MCF 10A (cell line): ENCODE measurements at regions not wholly inside any gene's neighbourhood (a gene's known extent, or its start where the extent isn't known, plus 50 kb on each side); places are given as distances from the start of the nearest gene placed in this dataset.
A peak's percentile ranks its signal among the peaks of the same experiment; 100 is the strongest.

Experiments used
- BruUV-seq: library from RNA; stranded (reverse); fragments of 400-500 nt; replicated peaks from 2 replicates; lab custom pipeline; 2021; lab: Mats Ljungman, UMichigan
- CTCF ChIA-PET: fragments of 300-600 bp; sonication (Branson Sonifier 250); formaldehyde crosslinking; extraction: SDS; loops from one replicate; lab custom pipeline; 2021; ENCODE audit warnings: antibody characterized with exemption, inconsistent platforms; lab: Yijun Ruan, JAX
- POLR2A ChIA-PET: fragments of 300-600, 350-650 bp; sonication (Branson Sonifier 250); formaldehyde crosslinking; extraction: SDS; loops from one replicate; lab custom pipeline; 2020; ENCODE audit warnings: antibody characterized with exemption, inconsistent platforms; lab: Yijun Ruan, JAX
- DNase-seq: peaks from one replicate; pipeline ENCODE4 v3.0.0-alpha.2; 2018; ENCODE audit not compliant: unreplicated experiment
- H3K27ac Mint-ChIP-seq: one replicate; pipeline ENCODE4 v1.8.0; 2022; ENCODE audit warnings: mild to moderate bottlenecking, low read depth, mixed read lengths; ENCODE audit not compliant: unreplicated experiment
- H3K27me3 Mint-ChIP-seq: one replicate; pipeline ENCODE4 v1.8.0; 2022; ENCODE audit warnings: mixed read lengths; ENCODE audit not compliant: insufficient read depth, unreplicated experiment
- H3K36me3 Mint-ChIP-seq: one replicate; pipeline ENCODE4 v1.8.0; 2022; ENCODE audit warnings: mild to moderate bottlenecking, moderate library complexity, mixed read lengths; ENCODE audit not compliant: insufficient read depth, unreplicated experiment
- H3K4me1 Mint-ChIP-seq: one replicate; pipeline ENCODE4 v1.8.0; 2022; ENCODE audit warnings: mixed read lengths; ENCODE audit not compliant: insufficient read depth, unreplicated experiment
- H3K4me3 Mint-ChIP-seq: one replicate; pipeline ENCODE4 v1.8.0; 2022; ENCODE audit warnings: mild to moderate bottlenecking, moderate library complexity, mixed read lengths; ENCODE audit not compliant: unreplicated experiment
- H3K9me3 Mint-ChIP-seq: one replicate; pipeline ENCODE4 v1.8.0; 2022; ENCODE audit warnings: mixed read lengths; ENCODE audit not compliant: unreplicated experiment
- intact Hi-C: fragments of 100-400 bp; cut with micrococcal nuclease; formaldehyde crosslinking; loops from 2 replicates; pipeline ENCODE4 v1.14.1; 2022
- TF ChIP-seq, protein P1 (sequence below): fragments of 200-600 bp; IDR thresholded peaks from one replicate; pipeline ENCODE4 v1.8.0; 2022; ENCODE audit warnings: antibody characterized with exemption, mild to moderate bottlenecking; ENCODE audit not compliant: unreplicated experiment

DNA sequence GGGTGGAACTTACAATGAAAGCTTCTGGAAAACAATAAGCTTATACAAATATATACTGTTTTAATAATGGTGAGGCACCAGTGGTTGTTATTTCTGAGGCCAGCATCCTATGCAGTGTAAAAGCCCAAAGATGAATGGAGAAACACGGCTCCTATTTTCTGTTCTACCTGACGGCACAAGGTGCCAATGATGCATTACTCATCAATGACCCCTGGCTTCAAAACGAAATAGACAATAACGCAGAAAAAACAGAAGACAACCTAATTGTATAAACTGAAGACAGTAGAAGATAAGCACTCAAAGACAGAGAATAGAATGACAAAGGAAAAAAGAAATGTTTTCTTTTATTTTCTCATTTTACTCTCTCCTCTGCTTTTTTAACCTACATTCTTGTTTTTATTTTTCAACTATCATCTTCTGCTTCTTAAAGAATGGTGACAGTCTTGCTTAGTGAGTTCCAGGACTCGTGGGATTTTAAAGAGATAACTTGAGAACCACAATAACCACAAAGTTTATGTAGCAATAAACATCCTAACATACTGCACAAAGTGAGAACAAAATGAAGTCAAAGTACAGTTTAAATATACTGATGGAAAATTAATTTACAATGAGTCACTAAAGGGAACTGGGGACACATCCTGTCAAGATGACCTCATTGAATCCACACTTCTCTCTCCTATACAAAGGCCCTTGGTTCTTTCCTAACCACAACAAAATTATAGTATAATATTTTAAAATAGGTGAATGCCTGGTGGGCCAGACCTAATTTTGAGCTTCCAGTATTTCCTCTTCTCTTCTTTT, 169.8 kb downstream of the BTC start:
- TF ChIP-seq, protein P1, sequence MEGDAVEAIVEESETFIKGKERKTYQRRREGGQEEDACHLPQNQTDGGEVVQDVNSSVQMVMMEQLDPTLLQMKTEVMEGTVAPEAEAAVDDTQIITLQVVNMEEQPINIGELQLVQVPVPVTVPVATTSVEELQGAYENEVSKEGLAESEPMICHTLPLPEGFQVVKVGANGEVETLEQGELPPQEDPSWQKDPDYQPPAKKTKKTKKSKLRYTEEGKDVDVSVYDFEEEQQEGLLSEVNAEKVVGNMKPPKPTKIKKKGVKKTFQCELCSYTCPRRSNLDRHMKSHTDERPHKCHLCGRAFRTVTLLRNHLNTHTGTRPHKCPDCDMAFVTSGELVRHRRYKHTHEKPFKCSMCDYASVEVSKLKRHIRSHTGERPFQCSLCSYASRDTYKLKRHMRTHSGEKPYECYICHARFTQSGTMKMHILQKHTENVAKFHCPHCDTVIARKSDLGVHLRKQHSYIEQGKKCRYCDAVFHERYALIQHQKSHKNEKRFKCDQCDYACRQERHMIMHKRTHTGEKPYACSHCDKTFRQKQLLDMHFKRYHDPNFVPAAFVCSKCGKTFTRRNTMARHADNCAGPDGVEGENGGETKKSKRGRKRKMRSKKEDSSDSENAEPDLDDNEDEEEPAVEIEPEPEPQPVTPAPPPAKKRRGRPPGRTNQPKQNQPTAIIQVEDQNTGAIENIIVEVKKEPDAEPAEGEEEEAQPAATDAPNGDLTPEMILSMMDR, result no peak
- Mint-ChIP-seq H3K36me3 (no peaks in the 10 kb centered on the region), H3K9me3 (no peaks in the 10 kb centered on the region), H3K27ac (peak overlapping the region; percentile 64), H3K4me3 (no peak overlapping the region), H3K4me1 (peaks cover 45% of the 10 kb centered on the region), H3K27me3 (no peaks in the 10 kb centered on the region)
- ChIA-PET CTCF (interaction anchor here (0.6 to 5.6 kb wide), 18 partner anchors 12 to 254 kb away, joined by 3 to 49 read pairs (median 6); no protein-coding TSS in a partner anchor), POLR2A (interaction anchor here (0.9 to 1.8 kb wide), 16 partner anchors 9 to 307 kb away, joined by 3 to 6 read pairs (median 3); no protein-coding TSS in a partner anchor)
- intact Hi-C loops, result loop anchor here (1.0 to 2.0 kb wide), 2 partner anchors 36 to 47 kb away; no protein-coding TSS in a partner anchor
- TSS peak; percentile 90 for BruUV-seq
- DNase-seq, result peak; percentile 81

DNA sequence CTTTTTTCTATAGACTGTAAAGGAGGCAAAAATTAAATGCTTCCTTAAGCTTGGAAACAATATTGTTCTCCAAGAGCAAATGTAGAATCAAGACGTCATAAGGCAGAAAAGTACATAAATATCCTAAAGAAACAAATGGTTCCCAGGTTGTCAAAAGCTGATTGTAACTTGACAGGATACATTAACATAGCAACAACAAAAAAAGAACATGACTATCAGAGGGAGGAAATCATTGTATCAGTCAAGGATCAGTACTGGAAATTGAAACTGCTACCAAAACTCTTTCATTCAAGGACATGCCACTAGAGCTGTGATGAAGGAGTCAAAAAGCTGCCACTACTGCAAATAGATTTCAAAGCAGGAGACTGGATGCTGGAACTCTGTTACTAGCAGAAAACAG, 168.3 kb downstream of the BTC start:
- H3K27me3 Mint-ChIP-seq, result no peaks in the 10 kb centered on the region
- H3K27ac Mint-ChIP-seq, result no peak overlapping the region
- DNase-seq, result no peak
- POLR2A ChIA-PET, result interaction anchor here (0.6 to 1.7 kb wide), 11 partner anchors 12 to 308 kb away, joined by 3 to 6 read pairs (median 4); no protein-coding TSS in a partner anchor
- peaks cover 42% of the 10 kb centered on the region for H3K4me1 Mint-ChIP-seq
- TF ChIP-seq, protein P1, result no peak
- H3K36me3 Mint-ChIP-seq, result no peaks in the 10 kb centered on the region
- BruUV-seq, result no TSS peak
- intact Hi-C loops, result loop anchor here (2.0 kb wide), 1 partner anchor 35 kb away; no protein-coding TSS in a partner anchor
- H3K9me3 Mint-ChIP-seq, result no peaks in the 10 kb centered on the region
- CTCF ChIA-PET, result interaction anchor here (0.6 to 5.6 kb wide), 9 partner anchors 38 to 375 kb away, joined by 3 to 49 read pairs (median 4); no protein-coding TSS in a partner anchor
- H3K4me3 Mint-ChIP-seq, result no peak overlapping the region

- CTCF ChIA-PET, result interaction anchor here (1.3 to 1.6 kb wide), 2 partner anchors 44 to 307 kb away, joined by 3 read pairs; no protein-coding TSS in a partner anchor
- Mint-ChIP-seq H3K27ac (no peak overlapping the region), H3K36me3 (no peaks in the 10 kb centered on the region), H3K4me3 (no peak overlapping the region), H3K27me3 (no peaks in the 10 kb centered on the region), H3K9me3 (no peaks in the 10 kb centered on the region), H3K4me1 (peaks cover 46% of the 10 kb centered on the region)
- POLR2A ChIA-PET, result no interaction called here
- intact Hi-C loops, result no loop called here
- no peak for DNase-seq
- TF ChIP-seq, protein P1, result no peak
- no TSS peak for BruUV-seq
Measured at GRCh38 chr4:74627093-74627492, 167.2 kb downstream of the BTC start.

DNA sequence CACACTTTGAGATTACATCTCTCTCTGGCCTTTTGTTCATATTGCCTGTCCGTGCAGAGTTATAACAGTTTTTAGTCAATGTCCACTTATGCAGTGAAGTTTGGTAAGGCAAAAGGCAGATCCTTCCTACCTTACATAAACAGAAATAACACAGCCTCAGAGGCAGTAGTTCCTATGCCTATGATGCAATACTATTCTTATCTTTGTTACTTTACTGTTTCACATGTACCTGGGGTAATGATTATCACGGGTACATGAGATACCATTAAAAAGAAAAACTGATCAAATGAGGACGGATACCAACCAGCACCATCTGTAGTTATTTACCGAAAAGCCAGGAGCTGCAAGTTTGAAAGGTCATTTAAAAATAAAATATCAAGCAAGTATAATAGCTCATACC, 166.8 kb downstream of the BTC start:
- CTCF ChIA-PET, result interaction anchor here (1.0 to 1.6 kb wide), 3 partner anchors 9 to 307 kb away, joined by 3 to 4 read pairs (median 3); no protein-coding TSS in a partner anchor
- Mint-ChIP-seq H3K4me3 (no peak overlapping the region), H3K36me3 (no peaks in the 10 kb centered on the region), H3K27ac (no peak overlapping the region), H3K4me1 (peaks cover 48% of the 10 kb centered on the region), H3K27me3 (no peaks in the 10 kb centered on the region), H3K9me3 (no peaks in the 10 kb centered on the region)
- DNase-seq, result no peak
- BruUV-seq, result no TSS peak
- intact Hi-C loops, result no loop called here
- TF ChIP-seq, protein P1, result no peak
- POLR2A ChIA-PET, result interaction anchor here (0.6 kb wide), 2 partner anchors 19 to 147 kb away, joined by 3 read pairs; no protein-coding TSS in a partner anchor
